Uterus (tissue), 2 donors: ENCODE measurements at regions not wholly inside any gene's neighbourhood (a gene's known extent, or its start where the extent isn't known, plus 50 kb on each side); places are given as distances from the start of the nearest gene placed in this dataset.

Source experiments
- CTCF ChIP-seq, 4 experiments: fragments of 200-600 bp in 2 of 4; fragments of 450-650 bp in 2 of 4; sonication (generic) in 2 of 4; IDR thresholded peaks; one replicate each; pipeline ENCODE4 v1.5.1; 2016 to 2019; ENCODE audit warnings: antibody characterized with exemption in 4 of 4, mild to moderate bottlenecking in 2 of 4, moderate library complexity in 1 of 4
- POLR2A ChIP-seq, 2 donors: fragments of 450-650 bp; IDR thresholded peaks; one replicate each; pipeline ENCODE4 v1.6.1; 2016; ENCODE audit warnings: antibody characterized with exemption in 2 of 2, mild to moderate bottlenecking in 1 of 2, moderate library complexity in 1 of 2

- TF ChIP-seq POLR2A (IDR thresholded peaks at IDR 0.05) (no peak), CTCF (IDR thresholded peaks at IDR 0.05) (no peak)
Measured at GRCh38 chr1:208423526-208423925, 179.3 kb upstream of the PLXNA2 start.
